Pancreas (tissue), 10 donors: ENCODE measurements at regions not wholly inside any gene's neighbourhood (a gene's known extent, or its start where the extent isn't known, plus 50 kb on each side); places are given as distances from the start of the nearest gene placed in this dataset.

ENCODE experiments used
- ATAC-seq, 4 donors: fragments of 200-7000 bp; cut with Tn5 transposase; one replicate each; pipeline versions ENCODE4 v1.8.0 to v1.9.1; 2020; ENCODE audit warnings: mild to moderate bottlenecking in 4 of 4, moderate library complexity in 4 of 4
- DNase-seq, 6 donors: peaks; one replicate each; pipeline ENCODE4 v3.0.0-alpha.2; 2020
- FAIRE-seq: peaks from 2 replicates; lab custom pipeline; 2012; peaks lifted over from hg19 to GRCh38; lab: Jason Lieb, UNC
- H3K27ac ChIP-seq, 4 donors: fragments of 200-600 bp; sonication (generic); 1 replicate in 3 of 4; 2 replicates in 1 of 4; pipeline versions ENCODE4 v1.5.0 to v1.8.0; 2020
- H3K27me3 ChIP-seq, 4 donors: fragments of 200-600 bp; one replicate each; pipeline ENCODE4 v1.8.0; 2021
- H3K36me3 ChIP-seq, 3 donors: fragments of 200-600 bp; sonication (generic) in 1 of 3; one replicate each; pipeline versions ENCODE4 v1.5.0 to v1.8.0; 2020 to 2021
- H3K4me1 ChIP-seq, 3 donors: fragments of 200-600 bp; one replicate each; pipeline ENCODE4 v1.8.0; 2021
- H3K4me3 ChIP-seq, 4 donors: fragments of 200-600 bp; sonication (generic) in 2 of 4; one replicate each; pipeline versions ENCODE4 v1.5.0 to v1.8.0; 2020 to 2021
- H3K9me3 ChIP-seq, 4 donors: fragments of 200-600 bp; one replicate each; pipeline ENCODE4 v1.8.0; 2021
- CTCF ChIP-seq, 4 donors: fragments of 200-600 bp; sonication (generic) in 3 of 4; IDR thresholded peaks; one replicate each; pipeline versions ENCODE4 v1.5.0 to v1.8.0; 2021; ENCODE audit warnings: antibody characterized with exemption in 4 of 4
- WGBS, 2 donors: extraction: QIAGEN DNeasy Blood & Tissue Kit; methylation state at CpG; one replicate each; pipeline ENCODE4 v1.1.7; 2013; 5-methylcytosine and 5-hydroxymethylcytosine counted together
- intact Hi-C, 3 donors: fragments of 100-400 bp; cut with DNase I; formaldehyde crosslinking; loops; one replicate each; pipeline versions ENCODE4 v1.11.1 to v1.14.2; 2022
- donor health status: healthy with polysubstance abuse.
- donor health status: DM: no; HTN: no; CAD: no; lungs with moderate emphysema.
- donor health status: DM: no; HTN: no; CAD: no.
- donor health status: control.
- donor health status: control.
- donor health status: Bipolar disorder and iron deficiency.
- donor health status: DM: yes; HTN: yes; CAD: no.
- donor health status: DM: no; HTN: no; CAD: no.
- donor health status: DM: no; HTN: no; CAD: no.
- donor health status: DM: yes; HTN: yes; CAD: no.

- no peak for TF ChIP-seq CTCF (IDR thresholded peaks at IDR 0.05)
- H3K27ac ChIP-seq: no peak overlapping the region
- no peaks in the 10 kb centered on the region for H3K4me1 ChIP-seq
- H3K9me3 ChIP-seq: no peaks in the 10 kb centered on the region
- H3K36me3 ChIP-seq: no peaks in the 10 kb centered on the region
- H3K4me3 ChIP-seq: no peak overlapping the region
- DNase-seq (no peak), ATAC-seq (no peak), FAIRE-seq (no peak)
- intact Hi-C loops: no loop called here
- WGBS, 2 donors: 59 to 60% methylated on average over 5 of the region's 5 CpGs
- H3K27me3 ChIP-seq: no peaks in the 10 kb centered on the region
These were observed 378.8 kb upstream of the TBX3 start for GRCh38 chr12:115062741-115063140.

DNA sequence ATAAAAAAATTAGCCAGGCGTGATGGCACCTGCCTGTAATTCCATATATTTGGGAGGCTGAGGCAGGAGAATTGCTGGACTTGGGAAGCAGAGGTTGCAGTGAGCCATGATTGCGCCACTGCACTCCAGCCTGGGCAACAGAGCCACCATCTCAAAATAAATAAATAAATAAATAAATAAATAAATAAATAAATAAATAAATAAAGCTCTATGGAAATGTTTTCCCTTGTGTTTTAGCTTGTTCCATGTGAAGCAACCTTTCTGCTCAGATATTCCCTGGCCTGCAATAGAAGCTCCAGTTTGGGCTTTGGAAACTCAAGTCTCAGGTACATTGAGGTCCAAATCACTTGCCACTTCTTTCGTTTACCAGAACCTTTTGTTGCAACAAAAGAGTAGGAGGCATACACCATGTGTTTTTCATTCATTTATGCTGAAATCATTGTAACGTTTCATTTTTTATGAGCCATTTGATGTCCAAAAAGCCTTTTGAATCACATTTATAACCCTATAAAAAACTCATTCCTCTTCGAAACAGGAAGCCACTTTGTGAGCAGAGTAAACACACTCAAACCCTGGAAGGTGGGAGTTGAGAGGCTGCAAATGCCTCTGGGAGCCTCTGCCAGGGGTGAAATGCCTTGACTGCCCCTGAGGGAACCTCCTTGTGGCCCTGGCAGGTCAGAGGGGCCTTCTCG is 376.6 kb upstream of the TBX3 start:
- 77 to 78% methylated on average over 6 of the region's 6 CpGs for WGBS, 2 donors
- intact Hi-C loops: no loop called here
- DNase-seq: no peak

DNA sequence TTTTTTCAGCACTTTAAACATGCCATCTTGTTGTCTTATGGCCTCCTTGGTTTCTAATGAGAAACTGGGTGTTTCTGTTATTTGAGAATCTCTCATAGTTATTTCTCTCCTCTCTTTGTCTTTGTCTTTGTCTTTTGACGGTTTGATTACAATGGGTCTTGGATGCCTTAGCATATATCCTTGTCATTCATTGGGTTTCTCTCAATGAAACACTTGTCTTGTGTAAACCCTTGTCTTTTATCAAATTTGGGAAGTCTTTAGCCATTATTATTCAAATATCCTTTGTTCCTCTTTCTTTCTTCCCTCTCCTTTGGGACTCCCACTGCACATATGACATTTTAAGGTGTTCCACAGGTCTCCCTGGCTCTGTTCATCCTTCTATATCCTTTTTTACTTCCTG is 373.5 kb upstream of the TBX3 start:
- no peak overlapping the region for H3K4me3 ChIP-seq
- TF ChIP-seq CTCF (IDR thresholded peaks at IDR 0.05): no peak
- no peaks in the 10 kb centered on the region for H3K4me1 ChIP-seq
- no peaks in the 10 kb centered on the region for H3K9me3 ChIP-seq
- intact Hi-C loops: no loop called here
- H3K36me3 ChIP-seq: no peaks in the 10 kb centered on the region
- DNase-seq (no peak), ATAC-seq (no peak), FAIRE-seq (no peak)
- 38 to 56% methylated on average over 1 of the region's 1 CpG for WGBS, 2 donors
- no peak overlapping the region for H3K27ac ChIP-seq
- H3K27me3 ChIP-seq: no peaks in the 10 kb centered on the region

More for the DNA sequence above, 376.6 kb upstream of the TBX3 start:
- Histone ChIP-seq H3K27ac (no peak overlapping the region), H3K9me3 (no peaks in the 10 kb centered on the region), H3K27me3 (no peaks in the 10 kb centered on the region), H3K36me3 (no peaks in the 10 kb centered on the region), H3K4me3 (no peak overlapping the region), H3K4me1 (no peaks in the 10 kb centered on the region)
- TF ChIP-seq CTCF (IDR thresholded peaks at IDR 0.05): no peak
- no peak for FAIRE-seq
- no peak for ATAC-seq

- Histone ChIP-seq H3K9me3 (no peaks in the 10 kb centered on the region), H3K27ac (no peak overlapping the region), H3K27me3 (no peaks in the 10 kb centered on the region), H3K4me1 (no peaks in the 10 kb centered on the region), H3K4me3 (no peak overlapping the region), H3K36me3 (no peaks in the 10 kb centered on the region)
- WGBS, 2 donors: 38 to 39% methylated on average over 5 of the region's 5 CpGs
- DNase-seq (no peak), ATAC-seq (no peak), FAIRE-seq (no peak)
- intact Hi-C loops: no loop called here
- no peak for TF ChIP-seq CTCF (IDR thresholded peaks at IDR 0.05)
These were observed 367.4 kb upstream of the TBX3 start for GRCh38 chr12:115051378-115051777.

DNA sequence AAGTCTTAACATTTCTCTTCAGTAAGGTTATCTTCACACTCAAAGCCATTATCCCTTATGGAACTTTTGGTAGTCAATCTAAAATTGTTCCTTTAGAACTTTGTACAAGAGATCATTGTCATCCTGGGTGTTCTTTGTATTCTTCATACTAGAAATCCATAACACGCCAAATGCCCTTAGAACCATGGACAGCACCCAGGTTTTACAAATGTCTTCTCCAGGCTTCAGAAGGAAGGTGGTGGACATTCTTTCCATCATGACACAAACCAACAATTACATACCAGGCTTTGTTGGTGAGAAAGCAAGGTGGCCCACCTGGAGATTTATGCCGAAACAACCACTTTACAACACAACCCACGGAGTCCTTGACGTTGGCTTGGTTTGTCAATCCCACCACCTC is 365.6 kb upstream of the TBX3 start:
- H3K4me1 ChIP-seq: no peaks in the 10 kb centered on the region
- H3K36me3 ChIP-seq: no peaks in the 10 kb centered on the region
- ATAC-seq (no peak), FAIRE-seq (no peak), DNase-seq (no peak)
- intact Hi-C loops: no loop called here
- H3K27me3 ChIP-seq: no peaks in the 10 kb centered on the region
- no peak for TF ChIP-seq CTCF (IDR thresholded peaks at IDR 0.05)
- no peak overlapping the region for H3K27ac ChIP-seq
- no peak overlapping the region for H3K4me3 ChIP-seq
- WGBS, 2 donors: 55 to 75% methylated on average over 4 of the region's 4 CpGs
- H3K9me3 ChIP-seq: no peaks in the 10 kb centered on the region
